Keratinocyte (primary cell): ENCODE measurements at regions not wholly inside any gene's neighbourhood (a gene's known extent, or its start where the extent isn't known, plus 50 kb on each side); places are given as distances from the start of the nearest gene placed in this dataset.
"Not testable (repeated sequence)": the region's sequence is repeated elsewhere in the genome, so short reads cannot be mapped to it uniquely, and the experiment has no call there.

Source experiments
- DNase-seq: peaks from one replicate; pipeline ENCODE4 v3.0.0-alpha.2; 2011; ENCODE audit warnings: low read depth, missing footprints, low spot score
- FAIRE-seq: peaks from 2 replicates; lab custom pipeline; 2011; peaks lifted over from hg19 to GRCh38; lab: Jason Lieb, UNC
- H2AFZ ChIP-seq: 2 replicates; pipeline ENCODE4 v1.6.0; 2012; ENCODE audit warnings: low read length, control low read depth, inconsistent platforms; ENCODE audit not compliant: control insufficient read depth
- H3K27ac ChIP-seq: 2 replicates; pipeline ENCODE4 v1.5.1; 2011; ENCODE audit warnings: low read length; ENCODE audit not compliant: control insufficient read depth, insufficient read depth
- H3K27me3 ChIP-seq: 3 replicates; pipeline ENCODE4 v1.6.0; 2011; ENCODE audit warnings: low read length; ENCODE audit not compliant: control insufficient read depth, insufficient read depth; ENCODE audit errors: extremely low read depth
- H3K36me3 ChIP-seq, 2 experiments: 2 replicates in 1 of 2; 3 replicates in 1 of 2; pipeline ENCODE4 v1.5.1; 2011; ENCODE audit warnings: low read length in 2 of 2, mild to moderate bottlenecking in 1 of 2; ENCODE audit not compliant: control insufficient read depth in 2 of 2, insufficient read depth in 2 of 2; ENCODE audit errors: extremely low read depth in 1 of 2
- H3K4me1 ChIP-seq: 3 replicates; pipeline ENCODE4 v1.5.1; 2011; ENCODE audit warnings: low read length; ENCODE audit not compliant: control insufficient read depth, insufficient read depth; ENCODE audit errors: extremely low read depth
- H3K4me2 ChIP-seq: 3 replicates; pipeline ENCODE4 v1.6.0; 2011; ENCODE audit warnings: low read depth, low read length; ENCODE audit not compliant: control insufficient read depth, insufficient read depth; ENCODE audit errors: extremely low read depth
- H3K4me3 ChIP-seq, 3 experiments: fragments of 200-600 bp in 1 of 3; sonication (generic) in 1 of 3; 2 replicates in 2 of 3; 3 replicates in 1 of 3; pipeline ENCODE4 v1.5.1; 2011 to 2016; ENCODE audit warnings: low read length in 3 of 3, mild to moderate bottlenecking in 3 of 3, control low read depth in 2 of 3, inconsistent platforms in 1 of 3, low read depth in 1 of 3, mixed read lengths in 1 of 3, mixed run types in 1 of 3, moderate library complexity in 1 of 3; ENCODE audit not compliant: control insufficient read depth in 2 of 3, insufficient read depth in 2 of 3; ENCODE audit errors: extremely low read depth in 1 of 3
- H3K79me2 ChIP-seq: 2 replicates; pipeline ENCODE4 v1.6.0; 2012; ENCODE audit warnings: low read length; ENCODE audit not compliant: control insufficient read depth, insufficient read depth
- H3K9ac ChIP-seq: 3 replicates; pipeline ENCODE4 v1.6.0; 2011; ENCODE audit warnings: low read length; ENCODE audit not compliant: control insufficient read depth, insufficient read depth; ENCODE audit errors: extremely low read depth
- H3K9me1 ChIP-seq: 3 replicates; pipeline ENCODE4 v1.6.0; 2011; ENCODE audit warnings: low read length; ENCODE audit not compliant: control insufficient read depth, insufficient read depth; ENCODE audit errors: extremely low read depth
- H3K9me3 ChIP-seq: 2 replicates; pipeline ENCODE4 v1.5.1; 2012; ENCODE audit warnings: low read depth, low read length; ENCODE audit not compliant: control insufficient read depth
- H4K20me1 ChIP-seq: 3 replicates; pipeline ENCODE4 v1.6.0; 2011; ENCODE audit warnings: low read length; ENCODE audit not compliant: control insufficient read depth, insufficient read depth; ENCODE audit errors: extremely low read depth
- CTCF ChIP-seq, 3 experiments: IDR thresholded peaks in 1 of 3; conservative IDR thresholded peaks in 1 of 3; optimal IDR thresholded peaks in 1 of 3; 2 replicates in 2 of 3; 3 replicates in 1 of 3; pipeline versions ENCODE3 to v1.5.1; 2011; ENCODE audit warnings: low read length in 3 of 3, mild to moderate bottlenecking in 3 of 3, moderate library complexity in 2 of 3, control low read depth in 1 of 3, inconsistent platforms in 1 of 3; ENCODE audit not compliant: insufficient read depth in 2 of 3; ENCODE audit errors: extremely low read depth in 1 of 3
- EZH2 ChIP-seq: IDR thresholded peaks from one replicate; pipeline ENCODE4 v1.6.1; 2012; ENCODE audit warnings: inconsistent platforms, mild to moderate bottlenecking, low read length, moderate library complexity
- dilution Hi-C: fragments of 300-500 bp; cut with MboI; formaldehyde crosslinking; loops from one replicate; pipeline ENCODE4 v1.7.0; 2020; ENCODE audit warnings: low sequenced_read_pairs; ENCODE audit not compliant: extremely low pct_ligation_motif_present

GRCh38 chr17:63285551-63285950, 160.6 kb downstream of the CYB561 start:
- Histone ChIP-seq H3K9me1 (no peaks in the 10 kb centered on the region), H3K9ac (no peak overlapping the region), H4K20me1 (no peaks in the 10 kb centered on the region), H3K27me3 (no peaks in the 10 kb centered on the region), H3K4me3 (no peak overlapping the region), H3K27ac (no peak overlapping the region), H3K9me3 (peaks cover 3% of the 10 kb centered on the region), H3K36me3 (no peaks in the 10 kb centered on the region), H3K4me1 (peaks cover 6% of the 10 kb centered on the region), H2AFZ (no peak overlapping the region), H3K4me2 (no peak overlapping the region), H3K79me2 (no peaks in the 10 kb centered on the region)
- dilution Hi-C loops: no loop called here
- DNase-seq: no peak
- no peak for FAIRE-seq
- TF ChIP-seq CTCF (optimal IDR thresholded peaks at IDR 0.05 in 1 of 3, IDR thresholded peaks at IDR 0.05 in 1 of 3, conservative IDR thresholded peaks at IDR 0.05 in 1 of 3; ENCODE audit: extremely low read depth in 1 of 3, insufficient read depth in 2 of 3, low read length in 3 of 3) (no peak), EZH2 (no peak)

- Histone ChIP-seq H3K79me2 (no peaks in the 10 kb centered on the region), H3K4me2 (no peak overlapping the region), H3K27me3 (no peaks in the 10 kb centered on the region), H4K20me1 (no peaks in the 10 kb centered on the region), H3K9me3 (peaks cover 3% of the 10 kb centered on the region), H2AFZ (no peak overlapping the region), H3K36me3 (peaks cover 0 to 2% of the 10 kb centered on the region in 2 experiments), H3K4me1 (peaks cover 11% of the 10 kb centered on the region), H3K4me3 (no peak overlapping the region), H3K9ac (no peak overlapping the region), H3K27ac (no peak overlapping the region), H3K9me1 (no peaks in the 10 kb centered on the region)
- dilution Hi-C loops: no loop called here
- DNase-seq: no peak
- TF ChIP-seq EZH2 (no peak), CTCF (optimal IDR thresholded peaks at IDR 0.05 in 1 of 3, IDR thresholded peaks at IDR 0.05 in 1 of 3, conservative IDR thresholded peaks at IDR 0.05 in 1 of 3; ENCODE audit: extremely low read depth in 1 of 3, insufficient read depth in 2 of 3, low read length in 3 of 3) (no peak)
- no peak for FAIRE-seq
Observed at GRCh38 chr17:63286254-63286653, 159.9 kb downstream of the CYB561 start.

GRCh38 chr17:63287006-63287405, 159.1 kb downstream of the CYB561 start:
- H2AFZ ChIP-seq, H3K27ac ChIP-seq, H3K36me3 ChIP-seq, H3K4me2 ChIP-seq, H4K20me1 ChIP-seq, dilution Hi-C loops, H3K9ac ChIP-seq, DNase-seq, H3K9me3 ChIP-seq, H3K79me2 ChIP-seq, FAIRE-seq, H3K27me3 ChIP-seq, H3K9me1 ChIP-seq, H3K4me3 ChIP-seq: not testable (repeated sequence)
- peaks cover 13% of the 10 kb centered on the region for H3K4me1 ChIP-seq
